Fibroblast of skin of back (primary cell): ENCODE measurements at regions not wholly inside any gene's neighbourhood (a gene's known extent, or its start where the extent isn't known, plus 50 kb on each side); places are given as distances from the start of the nearest gene placed in this dataset.
"Not testable (repeated sequence)": the region's sequence is repeated elsewhere in the genome, so short reads cannot be mapped to it uniquely, and the experiment has no call there.

ENCODE experiments used
- DNase-seq: peaks from one replicate; pipeline ENCODE4 v3.0.0-alpha.2; 2013

DNA sequence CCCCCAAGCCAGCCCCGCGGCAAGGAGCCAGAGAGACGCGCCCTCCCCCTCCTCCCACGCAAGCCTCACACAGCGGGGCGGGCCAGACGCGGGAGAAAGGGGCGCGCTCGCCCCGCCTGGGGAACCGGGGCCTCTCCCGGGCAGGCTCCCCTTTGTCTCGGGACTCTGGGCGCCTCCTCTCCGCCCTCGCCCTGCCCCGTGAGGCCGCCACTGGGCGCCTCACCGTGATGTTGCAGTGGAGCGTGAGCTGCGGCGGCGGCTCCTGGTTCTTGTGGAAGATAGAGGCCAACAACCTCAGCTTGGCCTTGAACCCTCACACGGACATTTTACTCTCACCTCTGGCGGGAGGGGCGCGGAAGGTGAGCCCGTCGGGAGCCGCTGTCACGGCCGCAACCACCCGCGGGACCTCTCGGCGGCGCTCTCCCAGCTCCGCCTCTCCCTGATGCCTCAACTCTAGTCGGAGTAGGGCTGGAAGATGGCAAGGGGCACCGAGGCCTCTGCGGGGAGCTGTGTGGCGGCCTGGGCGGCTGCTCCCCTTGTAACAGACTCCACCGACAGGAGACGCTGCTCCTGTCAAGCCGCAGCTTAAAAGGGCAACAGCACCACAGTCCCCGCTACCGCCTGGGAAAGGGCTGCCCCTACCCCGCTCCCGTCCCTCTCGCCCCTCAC lies 179.2 kb upstream of the ZSCAN2 start:
- not testable (repeated sequence) for DNase-seq

DNA sequence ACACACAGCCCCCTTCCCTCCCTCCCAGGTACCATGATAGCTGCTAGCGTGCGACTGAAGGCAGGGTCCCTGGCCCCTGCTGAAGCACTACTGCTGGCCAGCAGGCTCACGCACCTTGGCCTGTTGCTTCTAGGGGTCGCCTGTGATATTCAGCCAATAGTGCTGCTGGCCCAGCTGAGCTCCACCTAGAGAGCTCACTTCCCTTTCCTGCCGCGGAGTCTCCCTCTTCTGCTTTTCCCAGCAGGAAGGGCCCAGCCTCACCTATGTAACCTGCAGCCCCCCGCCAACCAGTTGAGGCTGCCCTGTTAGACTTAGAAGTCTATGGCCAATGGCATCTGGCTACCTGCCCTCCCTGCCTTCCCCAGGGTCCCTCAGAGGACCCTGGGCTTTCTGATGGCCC lies 175.5 kb upstream of the ZSCAN2 start:
- DNase-seq = not testable (repeated sequence)

DNA sequence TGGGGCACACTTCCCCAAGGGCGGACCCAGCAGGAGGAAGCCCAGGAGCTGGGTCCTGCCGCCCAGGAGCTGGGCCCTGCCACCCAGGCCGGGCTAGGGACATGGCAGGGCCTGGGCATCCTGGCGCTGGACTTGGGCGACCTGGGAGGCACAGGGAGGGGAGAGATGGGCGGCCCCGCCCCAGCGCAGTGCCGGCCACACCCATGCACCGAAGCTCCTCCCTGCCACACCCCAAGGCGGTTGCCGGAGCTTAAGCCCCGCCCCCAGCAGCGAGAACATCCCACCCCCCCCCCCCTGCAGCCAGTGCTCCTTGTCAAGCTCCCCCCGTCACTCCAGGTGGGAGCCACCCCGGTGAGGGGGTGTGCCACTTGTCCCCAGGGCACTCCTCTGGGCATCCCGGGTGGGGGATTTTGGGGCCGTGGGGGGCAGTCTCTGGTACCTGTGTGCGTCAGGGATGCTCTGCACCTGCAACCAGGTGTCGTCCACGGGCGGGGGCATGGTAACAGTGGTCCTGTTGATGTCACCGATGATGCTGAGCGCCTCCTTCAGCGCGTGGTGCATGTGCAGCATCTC lies 127.4 kb upstream of the ZSCAN2 start:
- DNase-seq = not testable (repeated sequence)

DNA sequence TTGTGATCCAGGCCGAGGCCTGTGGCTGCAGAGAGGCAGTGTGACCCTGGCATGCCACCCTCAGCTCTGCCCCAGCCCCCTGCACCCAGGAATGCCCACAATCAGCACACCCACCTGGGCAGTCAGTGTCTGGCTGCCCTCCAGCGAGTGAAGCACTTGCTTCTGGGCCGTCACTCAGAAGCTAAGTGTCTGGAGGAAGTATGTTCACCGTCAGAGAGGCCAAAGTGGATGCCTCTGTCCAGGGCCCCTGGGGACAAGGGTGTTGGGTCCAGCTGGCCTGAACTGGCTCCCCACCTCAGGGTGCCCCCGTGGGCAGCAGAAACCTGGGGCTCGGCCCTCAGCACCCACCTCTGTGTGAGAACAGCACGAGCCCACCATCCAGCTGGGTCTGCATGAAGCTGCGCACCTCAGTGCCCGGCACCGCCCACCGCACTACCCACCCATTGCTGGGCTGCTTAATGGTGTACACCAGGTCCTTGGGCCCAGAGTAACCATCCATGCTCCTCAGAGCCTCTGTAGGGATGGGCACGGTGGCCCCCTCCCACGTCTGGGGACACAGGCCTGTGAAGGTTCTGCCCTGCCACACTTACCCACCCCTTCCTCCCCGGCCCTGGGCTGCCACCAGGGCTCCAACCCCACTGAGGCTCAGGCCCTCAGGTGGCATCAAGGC lies 124.3 kb upstream of the ZSCAN2 start:
- not testable (repeated sequence) for DNase-seq

DNA sequence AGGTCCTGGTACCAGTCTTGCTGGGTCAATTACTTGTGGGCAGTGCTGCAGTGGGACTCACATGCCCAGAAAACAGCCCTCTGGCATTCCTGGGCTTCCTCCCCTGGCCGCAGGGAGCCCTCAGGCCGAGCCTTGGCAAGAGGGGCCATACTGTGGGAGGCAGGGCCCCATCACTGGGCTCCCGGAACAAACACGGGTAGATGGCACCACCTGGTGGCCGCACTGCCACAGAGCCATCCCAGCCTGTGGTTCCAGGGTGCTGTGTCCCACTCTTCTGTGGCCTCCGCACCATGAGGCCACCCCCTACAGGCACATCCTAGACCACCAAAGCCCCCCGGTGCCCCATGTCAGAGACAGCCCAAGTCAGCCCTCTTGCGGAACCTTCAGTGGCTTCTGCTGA lies 123.3 kb upstream of the ZSCAN2 start:
- DNase-seq = not testable (repeated sequence)

DNA sequence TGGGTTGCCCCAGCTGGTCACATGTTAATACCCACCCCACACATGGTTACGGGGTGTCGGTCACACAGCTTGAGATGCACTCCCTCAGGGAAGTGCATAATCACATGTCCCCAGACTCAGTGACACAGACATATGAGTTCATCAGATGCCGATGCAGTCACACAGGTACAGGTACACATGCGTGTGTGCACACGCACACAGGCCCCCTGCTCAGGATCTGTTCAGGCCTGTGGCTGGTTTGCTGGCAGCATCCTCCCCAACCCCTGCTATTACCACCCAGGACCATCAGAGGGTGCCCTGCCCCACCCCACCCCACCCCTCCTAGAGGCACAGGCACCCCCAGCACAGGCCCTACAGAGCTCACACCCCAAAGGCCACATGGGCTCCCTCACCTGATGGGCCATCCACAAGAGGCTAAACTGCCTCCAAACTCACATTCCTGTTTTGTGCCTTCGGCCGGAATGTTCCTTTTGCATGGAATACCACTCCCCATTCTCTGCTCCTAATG lies 120.6 kb upstream of the ZSCAN2 start:
- not testable (repeated sequence) for DNase-seq

DNA sequence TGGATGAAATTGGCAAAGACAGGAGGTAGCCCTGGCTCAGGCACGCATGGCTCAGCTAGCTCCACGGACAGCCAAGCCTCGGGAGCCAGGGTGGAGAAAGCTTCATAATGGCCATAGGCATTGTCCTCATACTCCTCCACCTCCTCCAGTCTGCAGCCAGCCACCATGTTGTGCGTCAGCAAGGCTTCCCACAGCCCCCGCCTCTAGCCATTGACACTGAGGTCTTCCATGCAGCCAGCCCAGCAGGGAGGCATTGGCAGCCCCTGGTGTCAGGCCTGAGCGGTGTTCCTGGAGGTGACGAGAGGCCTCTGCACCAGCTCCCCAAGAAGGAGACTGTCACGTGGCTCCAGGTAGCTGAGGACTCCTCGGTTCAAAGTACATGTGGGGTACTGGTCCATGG lies 117.0 kb upstream of the ZSCAN2 start:
- not testable (repeated sequence) for DNase-seq

DNA sequence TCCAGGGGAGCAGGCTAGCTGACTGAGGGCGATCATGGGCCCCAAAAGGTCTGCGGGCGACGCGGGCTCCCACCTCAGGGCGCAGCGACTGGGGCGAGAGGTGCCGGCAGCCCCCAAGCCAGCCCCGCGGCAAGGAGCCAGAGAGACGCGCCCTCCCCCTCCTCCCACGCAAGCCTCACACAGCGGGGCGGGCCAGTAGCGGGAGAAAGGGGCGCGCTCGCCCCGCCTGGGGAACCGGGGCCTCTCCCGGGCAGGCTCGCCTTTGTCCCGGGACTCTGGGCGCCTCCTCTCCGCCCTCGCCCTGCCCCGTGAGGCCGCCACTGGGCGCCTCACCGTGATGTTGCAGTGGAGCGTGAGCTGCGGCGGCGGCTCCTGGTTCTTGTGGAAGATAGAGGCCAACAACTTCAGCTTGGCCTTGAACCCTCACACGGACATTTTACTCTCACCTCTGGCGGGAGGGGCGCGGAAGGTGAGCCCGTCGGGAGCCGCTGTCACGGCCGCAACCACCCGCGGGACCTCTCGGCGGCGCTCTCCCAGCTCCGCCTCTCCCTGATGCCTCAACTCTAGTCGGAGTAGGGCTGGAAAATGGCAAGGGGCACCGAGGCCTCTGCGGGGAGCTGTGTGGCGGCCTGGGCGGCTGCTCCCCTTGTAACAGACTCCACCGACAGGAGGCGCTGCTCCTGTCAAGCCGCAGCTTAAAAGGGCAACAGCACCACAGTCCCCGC lies 100.5 kb upstream of the ZSCAN2 start:
- DNase-seq = not testable (repeated sequence)

DNA sequence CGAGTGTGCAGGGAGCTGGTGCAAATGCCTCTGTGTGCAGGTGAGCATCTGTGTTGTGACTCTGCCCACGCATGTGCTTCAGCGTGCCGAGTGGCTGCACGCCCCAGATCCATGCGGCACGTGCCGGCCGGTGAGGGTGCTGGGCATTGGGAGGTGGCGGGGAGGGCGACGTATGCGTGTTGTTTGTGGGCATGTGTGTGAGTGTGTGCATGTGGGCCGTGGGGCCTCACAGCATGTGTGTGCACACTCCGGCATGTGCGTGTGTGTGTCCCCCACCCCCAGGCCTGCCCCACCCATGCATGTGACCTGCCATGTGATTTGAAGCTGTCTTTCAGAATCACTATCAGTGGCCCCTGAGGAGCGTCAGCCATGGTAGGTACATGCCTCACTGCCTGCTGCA lies 97.7 kb upstream of the ZSCAN2 start:
- DNase-seq = not testable (repeated sequence)

DNA sequence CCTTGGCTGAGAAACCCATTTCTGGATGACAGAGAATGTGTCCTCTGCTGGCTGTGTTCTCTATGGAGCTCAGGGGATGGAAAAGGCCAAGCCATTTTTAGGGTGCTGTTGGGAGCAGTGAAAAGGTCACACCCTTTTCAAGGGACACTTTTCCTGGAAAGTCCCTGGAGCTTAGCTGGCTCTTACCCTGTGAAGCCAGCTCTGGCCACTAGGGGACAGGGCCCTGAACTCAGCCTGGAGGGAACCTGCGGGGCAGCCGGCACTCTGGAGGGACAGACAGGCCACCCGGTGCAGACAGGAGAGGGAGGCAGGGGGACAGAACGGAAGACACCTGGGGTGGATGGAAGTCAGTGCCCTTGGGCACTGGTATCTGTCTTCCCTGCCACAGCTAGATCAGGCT lies 95.3 kb upstream of the ZSCAN2 start:
- not testable (repeated sequence) for DNase-seq

DNA sequence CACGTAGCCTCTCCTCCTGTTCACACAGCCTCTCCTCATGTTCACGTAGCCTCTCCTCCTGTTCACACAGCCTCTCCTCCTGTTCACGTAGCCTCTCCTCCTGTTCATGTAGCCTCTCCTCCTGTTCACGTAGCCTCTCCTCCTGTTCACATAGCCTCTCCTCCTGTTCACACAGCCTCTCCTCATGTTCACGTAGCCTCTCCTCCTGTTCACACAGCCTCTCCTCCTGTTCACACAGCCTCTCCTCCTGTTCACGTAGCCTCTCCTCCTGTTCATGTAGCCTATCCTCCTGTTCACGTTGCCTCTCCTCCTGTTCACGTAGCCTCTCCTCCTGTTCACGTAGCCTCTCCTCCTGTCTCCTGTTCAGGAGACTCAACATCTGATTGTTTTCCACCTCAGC lies 88.5 kb upstream of the ZSCAN2 start:
- DNase-seq = not testable (repeated sequence)

DNA sequence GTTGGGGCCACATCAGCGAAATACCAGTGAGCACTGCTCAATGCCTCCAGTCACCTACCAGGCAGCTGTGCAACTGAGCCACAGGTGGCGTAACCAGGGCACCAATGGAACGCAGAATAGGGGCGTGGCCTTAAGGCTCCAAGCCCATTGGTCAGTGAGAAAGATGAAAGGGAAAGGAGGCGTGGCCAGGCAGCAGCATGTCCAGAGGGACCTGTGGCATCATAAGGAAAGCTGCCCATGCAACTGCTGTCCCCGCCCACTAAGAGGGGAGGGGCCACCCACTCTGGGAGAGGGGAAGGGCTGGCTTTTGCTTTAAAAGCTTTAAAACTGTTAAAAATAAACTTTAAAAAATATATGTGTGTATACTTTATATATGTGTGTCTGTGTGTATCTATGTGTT lies 84.0 kb upstream of the ZSCAN2 start:
- not testable (repeated sequence) for DNase-seq

DNA sequence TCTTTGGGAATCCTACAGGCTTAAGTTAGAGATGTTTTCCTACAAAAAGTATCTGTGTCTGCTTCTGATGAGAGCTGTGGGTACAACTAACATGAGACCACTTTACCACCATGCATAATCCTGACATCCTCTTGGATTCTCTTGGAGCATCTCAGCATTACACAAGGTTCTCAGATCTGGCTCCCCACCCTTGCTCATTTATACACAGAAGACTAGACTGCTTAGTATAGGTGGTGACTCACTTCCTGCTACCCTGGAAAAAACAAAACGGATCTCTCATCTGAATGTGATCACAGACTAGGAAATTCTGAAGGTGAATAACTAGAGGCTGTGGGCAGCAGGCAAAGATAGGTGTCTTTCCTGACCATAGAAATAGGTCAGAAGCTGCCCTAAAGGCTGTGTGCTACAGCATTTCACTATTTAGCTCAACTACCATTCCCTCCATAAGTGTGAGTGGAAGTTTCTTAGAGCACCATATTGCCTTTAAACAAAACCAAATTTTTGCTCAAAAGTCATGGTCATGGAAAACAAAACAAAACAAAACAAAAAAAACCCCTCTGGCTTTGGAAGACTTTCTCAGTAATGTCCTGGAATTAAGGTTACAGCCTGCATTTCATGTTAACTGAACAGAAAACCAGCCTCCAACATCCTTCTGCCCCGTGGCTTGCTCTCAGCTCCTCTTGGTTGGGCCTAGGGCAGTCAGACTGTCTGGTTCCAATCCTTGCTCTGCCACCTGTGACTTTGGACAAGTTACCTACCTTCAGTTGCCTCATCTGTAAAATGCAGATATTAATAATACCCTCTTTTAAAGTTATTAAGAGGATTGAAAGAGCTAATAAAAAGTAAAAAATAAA lies 75.1 kb upstream of the ZSCAN2 start:
- DNase-seq = not testable (repeated sequence)

DNA sequence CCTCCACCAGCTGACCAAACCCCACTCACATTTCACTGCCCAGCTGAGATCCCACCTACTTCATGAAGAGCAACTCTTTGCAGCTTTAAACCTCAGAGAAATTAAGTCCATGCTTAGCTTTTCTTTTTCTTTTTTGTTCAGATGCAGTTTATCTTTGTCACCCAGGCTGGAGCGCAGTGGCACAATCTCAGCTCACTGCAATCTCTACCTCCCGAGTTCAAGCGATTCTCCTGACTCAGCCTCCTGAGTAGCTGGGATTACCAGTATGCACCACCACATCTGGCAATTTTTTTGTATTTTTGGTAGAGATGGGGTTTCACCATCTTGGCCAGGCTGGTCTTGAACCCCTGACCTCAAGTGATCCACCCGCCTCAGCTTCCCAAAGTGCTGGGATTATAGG lies 70.1 kb upstream of the ZSCAN2 start:
- not testable (repeated sequence) for DNase-seq

DNA sequence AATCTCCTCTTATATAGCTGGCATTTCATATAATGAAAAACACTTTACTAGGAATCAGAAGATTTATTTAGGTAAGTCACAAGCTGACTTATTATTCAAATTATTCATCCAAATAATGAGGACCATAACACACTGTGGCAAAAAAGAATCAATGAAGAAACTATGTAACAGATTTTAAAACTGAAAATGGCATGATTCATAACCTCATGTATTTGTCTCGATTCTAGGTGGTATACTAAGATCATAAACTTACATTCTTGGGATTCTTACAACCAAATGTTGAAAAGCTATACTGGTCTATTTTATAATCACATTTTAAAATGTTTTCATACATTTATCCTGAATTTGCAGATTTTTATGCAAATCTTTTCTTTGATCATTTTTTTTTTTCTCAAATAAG lies 69.6 kb upstream of the ZSCAN2 start:
- DNase-seq = not testable (repeated sequence)

DNA sequence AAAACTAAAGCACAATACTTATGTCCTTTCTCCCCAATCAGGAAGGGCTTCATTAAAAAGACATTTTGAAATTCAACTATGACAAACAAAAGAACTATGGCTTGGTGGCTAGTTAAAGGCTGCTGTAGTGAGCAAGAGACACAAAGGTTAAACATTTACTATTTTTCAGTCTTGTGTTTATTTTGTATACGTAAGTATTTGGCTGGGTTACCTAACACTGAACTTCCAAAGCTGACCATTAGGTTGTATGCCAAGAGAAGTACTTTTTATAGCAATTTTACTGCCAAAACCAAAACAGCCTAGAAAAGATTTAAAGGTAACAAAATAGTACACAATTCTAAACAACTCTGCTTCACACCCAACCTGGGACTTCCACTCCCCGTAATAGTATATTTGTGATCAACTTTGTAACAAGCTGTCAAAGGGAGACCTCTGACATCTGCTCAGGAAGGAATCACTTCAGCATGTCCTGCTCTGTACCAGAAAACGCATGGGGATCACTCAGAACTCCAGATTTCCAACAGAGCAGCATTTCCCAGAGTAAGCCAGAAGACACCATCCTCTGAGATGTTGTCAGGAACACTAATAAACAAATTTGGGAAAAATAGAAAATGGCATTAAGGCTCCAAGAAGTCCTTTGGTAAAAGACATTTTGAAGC lies 69.0 kb upstream of the ZSCAN2 start:
- not testable (repeated sequence) for DNase-seq

DNA sequence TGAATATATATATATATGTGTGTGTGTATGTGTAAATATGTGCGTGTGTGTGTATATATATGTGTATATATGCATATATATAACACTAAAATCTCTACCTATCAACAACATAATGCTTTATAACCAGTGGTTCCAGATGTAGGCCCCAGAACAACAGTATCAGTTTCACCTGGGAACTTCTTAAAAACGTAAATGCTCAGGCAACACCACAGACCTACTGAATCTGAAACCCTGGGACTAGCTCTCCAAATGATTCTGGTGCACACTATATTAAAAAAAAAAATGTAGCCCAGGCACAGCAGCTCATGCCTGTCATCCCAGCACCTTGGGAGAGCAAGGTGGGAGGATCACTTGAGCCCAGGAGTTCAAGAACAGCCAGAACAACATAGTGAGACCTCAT lies 67.1 kb upstream of the ZSCAN2 start:
- not testable (repeated sequence) for DNase-seq

DNA sequence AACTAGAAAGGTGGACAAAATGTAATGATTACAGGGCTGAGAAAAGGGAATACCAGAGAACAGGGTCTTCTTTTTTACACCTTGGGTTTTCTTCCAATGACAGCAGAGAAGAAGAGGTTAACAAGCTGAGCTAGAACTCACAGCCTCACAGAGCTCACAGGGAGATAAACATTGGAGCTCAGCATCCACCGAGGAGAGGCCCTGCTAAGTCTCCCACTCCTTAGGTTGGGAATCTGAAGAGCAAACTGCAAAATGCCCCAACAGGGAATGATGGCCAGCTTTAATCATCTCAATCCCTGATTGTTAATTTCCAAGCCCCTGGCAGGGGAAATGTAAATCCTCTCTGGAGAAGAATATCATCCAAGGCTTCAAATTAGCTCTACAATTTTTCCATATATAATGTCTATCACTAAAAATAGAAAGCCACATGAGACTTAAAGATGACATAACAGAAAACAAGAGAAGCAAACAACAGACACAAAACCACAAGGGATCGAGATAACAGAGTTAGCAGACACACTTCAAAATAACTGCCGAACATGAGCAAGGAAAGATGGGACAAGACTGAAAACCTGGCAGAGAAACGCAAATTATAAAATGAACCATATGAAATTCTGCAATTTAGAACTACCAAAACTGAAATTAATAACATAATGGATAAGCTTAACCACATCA lies 66.1 kb upstream of the ZSCAN2 start:
- not testable (repeated sequence) for DNase-seq

DNA sequence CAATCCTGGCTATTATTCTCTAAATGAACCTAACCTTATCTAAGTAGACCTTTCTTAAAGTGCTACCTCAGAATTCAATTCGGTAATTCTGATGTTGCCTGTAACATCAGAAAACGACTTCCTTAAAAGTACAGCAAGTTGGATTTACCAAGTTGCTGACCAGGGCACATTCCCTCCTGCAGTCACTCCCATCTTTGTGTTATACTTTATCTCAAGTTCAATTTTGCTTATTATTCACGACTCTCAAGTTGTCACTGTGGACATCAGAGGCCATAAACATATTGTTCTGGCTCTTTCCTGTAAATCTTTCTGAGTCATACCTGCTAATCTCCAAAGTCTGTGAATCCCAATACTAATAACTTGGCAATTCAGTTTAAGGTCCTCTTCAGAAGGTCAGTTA lies 64.6 kb upstream of the ZSCAN2 start:
- not testable (repeated sequence) for DNase-seq

DNA sequence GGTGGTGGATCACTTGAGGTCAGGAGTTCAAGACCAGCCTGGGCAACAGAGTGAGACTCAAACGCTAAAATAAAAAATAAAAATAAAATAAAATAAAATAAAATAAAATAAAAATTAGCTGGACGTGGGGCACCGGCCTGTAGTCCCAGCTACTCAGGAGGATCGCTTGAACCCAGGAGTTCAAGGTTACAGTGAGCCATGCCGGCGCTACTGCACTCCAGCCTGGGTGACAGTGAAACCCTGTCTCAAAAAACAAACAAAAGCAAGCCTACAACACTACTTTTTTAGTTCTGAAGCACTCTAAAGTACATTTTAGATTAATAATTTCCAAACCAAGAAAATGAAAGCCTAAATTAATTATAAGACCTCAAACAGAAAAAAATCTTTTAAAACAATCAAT lies 56.2 kb upstream of the ZSCAN2 start:
- DNase-seq = not testable (repeated sequence)

DNA sequence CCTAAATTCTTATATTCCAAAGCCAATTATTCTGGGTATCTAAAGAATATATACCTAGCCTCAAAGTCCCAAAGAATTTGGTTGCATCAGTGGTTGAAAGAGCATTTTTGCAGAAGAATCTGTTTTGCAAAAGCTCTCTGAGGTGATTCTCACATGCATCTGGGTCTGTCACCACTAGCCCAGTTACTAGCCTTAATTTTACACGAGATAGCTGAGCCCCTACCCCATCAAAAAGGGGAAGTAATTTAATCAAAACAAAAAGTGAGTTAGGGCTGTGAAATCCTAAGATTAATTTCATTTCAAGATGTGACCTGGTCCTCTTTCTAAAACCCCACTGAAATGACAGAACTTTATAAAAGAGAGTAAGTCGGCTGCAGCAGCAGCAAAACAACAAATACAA lies 53.7 kb upstream of the ZSCAN2 start:
- not testable (repeated sequence) for DNase-seq
